Stimulated activated CD8-positive, alpha-beta memory T cell treated with anti-CD3 and anti-CD28 coated beads, Interleukin-15, amount 100 ng/mL, for 24 hours (primary cell): ENCODE measurements at regions not wholly inside any gene's neighbourhood (a gene's known extent, or its start where the extent isn't known, plus 50 kb on each side); places are given as distances from the start of the nearest gene placed in this dataset.
"Not testable (repeated sequence)": the region's sequence is repeated elsewhere in the genome, so short reads cannot be mapped to it uniquely, and the experiment has no call there.

ENCODE experiments used
- DNase-seq: peaks from one replicate; pipeline ENCODE4 v3.0.0-alpha.2; 2020; ENCODE audit warnings: low read depth

DNA sequence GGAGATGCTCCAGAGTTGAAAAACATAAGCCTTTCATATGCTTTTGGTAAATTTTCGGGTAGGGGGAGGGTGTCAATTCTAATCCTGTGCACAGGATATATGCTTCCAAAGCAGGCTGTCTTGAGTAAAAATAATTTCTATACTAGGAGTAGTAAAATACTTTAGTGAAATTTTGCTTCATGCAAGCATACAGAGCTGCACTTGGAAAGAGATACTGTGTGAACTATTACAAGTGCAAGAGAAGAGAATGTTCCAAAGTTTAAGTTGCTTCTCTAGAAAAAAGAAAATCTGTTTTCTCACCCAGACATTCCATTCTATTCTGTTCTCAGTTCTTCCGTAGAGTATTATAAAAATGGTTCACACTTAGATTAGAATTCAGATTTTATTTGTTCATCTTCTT, 324.6 kb upstream of the AADAT start:
- no peak for DNase-seq

DNA sequence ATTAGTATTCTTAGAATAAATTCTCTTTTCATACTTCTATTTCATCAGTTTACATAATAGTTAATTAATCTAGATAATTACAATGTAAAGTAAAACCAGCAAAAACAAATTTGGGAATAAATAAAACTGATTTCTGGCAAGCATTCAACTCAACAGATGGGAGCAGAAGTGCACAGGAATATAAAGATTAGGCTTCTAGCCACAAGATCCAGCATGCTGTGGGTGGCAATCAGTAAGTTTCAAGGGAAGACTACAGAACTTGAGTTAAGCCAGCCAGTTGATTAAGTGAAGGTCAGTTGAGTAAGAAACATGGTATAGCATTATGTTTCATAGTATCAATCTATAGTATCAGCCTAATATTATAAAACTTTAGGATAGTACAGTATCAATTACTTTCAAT, 324.2 kb upstream of the AADAT start:
- no peak for DNase-seq

DNA sequence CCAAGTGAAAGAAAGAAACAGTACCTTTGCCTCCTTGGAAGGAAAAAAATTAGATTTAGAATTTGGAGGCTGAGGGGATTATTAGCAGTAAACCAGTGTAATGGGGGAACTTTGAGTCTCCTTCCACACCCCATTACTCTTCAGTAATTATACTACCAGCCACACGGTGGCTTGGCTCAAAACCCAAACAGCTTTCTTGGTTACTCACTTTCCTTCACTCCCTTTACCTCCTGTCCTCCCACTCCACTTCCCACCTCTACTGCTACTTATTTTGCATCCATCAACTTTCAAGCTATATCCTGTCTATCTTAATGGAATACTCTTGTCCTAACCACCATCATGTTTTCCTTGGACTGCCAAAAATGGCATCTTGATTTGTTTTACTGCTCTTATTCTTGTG, 310.6 kb upstream of the AADAT start:
- no peak for DNase-seq

DNA sequence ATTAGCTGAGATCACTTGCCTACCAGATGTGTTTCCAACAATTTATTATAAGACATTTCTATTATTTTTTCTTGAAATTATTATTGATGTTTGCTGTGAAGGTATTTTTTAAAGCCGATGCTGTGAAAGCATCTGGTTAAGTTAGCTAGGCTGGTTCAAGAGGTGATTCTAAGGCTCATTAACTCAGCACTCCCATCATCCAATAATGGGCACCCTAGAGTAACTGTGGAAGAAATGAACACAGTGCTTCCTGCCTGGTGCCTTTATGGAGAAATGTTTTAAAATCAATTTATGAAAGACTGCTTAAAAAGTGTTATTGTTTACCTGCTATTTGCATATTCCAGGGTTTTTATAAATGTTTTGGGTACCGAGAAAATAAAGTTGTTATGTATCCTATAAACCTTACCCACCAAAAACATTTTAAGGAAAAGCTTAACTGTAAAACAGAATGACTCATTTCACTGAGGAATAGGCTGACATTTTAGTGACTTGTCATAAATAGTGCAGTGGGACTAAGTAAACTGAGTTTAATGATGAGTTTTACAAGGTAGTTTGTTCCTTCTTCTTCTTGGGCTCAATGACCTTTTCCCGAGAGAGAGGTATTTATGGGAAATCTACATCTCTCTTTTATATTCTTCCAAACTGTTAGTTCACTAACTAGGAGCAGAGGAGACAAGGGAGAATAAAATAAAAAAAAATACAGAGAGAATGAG, 310.0 kb upstream of the AADAT start:
- DNase-seq, result no peak

DNA sequence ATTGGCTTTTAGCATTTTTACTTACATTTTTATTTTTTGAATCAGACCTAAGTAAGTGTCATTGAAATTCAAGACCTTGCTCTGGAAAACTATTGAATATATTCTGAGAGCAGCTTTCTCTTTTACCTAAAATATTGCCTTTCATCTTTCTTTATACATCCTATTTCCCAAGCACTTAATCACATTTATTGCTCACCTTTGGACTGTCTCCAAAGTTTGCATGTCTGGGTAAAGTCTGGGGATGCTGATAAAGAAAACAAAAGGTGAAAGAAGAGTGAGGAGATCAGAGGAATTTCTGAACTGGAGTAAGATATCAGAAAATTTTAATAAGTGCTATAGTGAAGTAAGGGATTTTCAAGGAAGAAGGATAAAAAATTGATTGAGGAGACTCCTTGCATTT, 308.5 kb upstream of the AADAT start:
- DNase-seq, result no peak

DNA sequence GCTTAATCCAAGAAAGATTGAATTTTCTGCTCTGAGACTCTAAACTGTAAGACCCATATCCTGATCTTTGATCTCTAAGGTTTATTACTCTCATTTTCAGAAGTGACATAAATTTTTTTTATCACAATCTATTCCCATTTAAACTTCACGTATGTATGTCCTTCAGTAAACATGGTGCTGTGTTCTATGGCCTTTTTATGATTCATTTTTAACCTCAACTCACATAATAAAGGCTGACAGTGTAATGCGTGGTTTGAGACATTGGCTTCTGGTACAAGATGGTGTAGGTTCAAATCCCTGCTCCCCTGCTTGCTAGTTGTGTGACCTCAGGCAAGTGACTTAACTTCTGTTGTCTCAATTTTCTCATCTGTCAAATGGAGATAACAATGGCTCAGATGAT, 306.0 kb upstream of the AADAT start:
- no peak for DNase-seq

DNA sequence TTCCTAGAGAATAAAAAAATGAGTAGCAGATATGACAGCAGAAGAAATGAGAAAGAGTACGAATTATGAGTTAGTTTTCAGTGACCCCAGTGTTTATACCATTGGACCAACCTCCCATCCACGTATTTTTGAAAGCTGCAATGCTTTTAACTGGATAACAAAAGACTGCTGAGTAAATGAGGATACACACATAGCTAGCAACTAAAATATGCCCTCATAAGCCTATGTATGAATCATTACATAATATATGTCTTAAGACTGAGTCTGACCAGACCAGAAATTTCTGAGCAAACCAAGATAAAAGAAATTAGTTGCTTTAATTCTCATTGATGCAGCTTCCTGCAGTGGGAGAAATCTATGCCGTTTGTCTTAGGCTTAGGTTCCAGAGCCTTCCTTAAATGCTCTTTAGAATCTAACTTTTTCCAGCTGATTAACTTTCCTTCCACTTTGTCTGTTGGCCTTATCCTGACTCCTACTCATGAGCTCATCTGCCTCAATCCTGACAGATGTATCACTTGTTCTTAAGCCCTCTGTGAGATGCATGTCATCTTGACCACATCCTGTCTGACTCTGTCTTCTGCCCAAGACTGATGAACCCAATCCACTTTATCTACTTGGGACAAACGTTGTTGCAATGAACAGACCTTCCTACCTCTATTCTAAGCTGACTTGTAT, 301.4 kb upstream of the AADAT start:
- DNase-seq, result no peak

DNA sequence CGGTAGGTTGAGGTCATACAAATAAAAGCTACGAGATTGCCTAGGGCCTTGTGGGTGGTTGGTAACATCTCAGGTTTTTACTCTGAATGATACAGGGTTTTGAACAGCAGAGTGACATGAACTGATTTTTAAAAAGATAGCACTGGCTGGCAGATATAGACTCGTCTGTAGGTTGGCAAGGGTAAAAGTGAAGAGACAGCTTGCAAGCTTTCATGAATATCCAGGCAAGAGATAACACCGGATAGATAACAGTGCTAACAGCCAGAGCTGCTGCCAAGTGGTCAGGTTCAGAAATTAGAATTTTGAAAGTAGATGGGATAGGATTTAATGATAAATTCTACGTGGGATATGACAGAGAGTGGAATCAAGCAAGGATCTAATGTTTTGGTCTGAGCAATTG, 299.7 kb upstream of the AADAT start:
- DNase-seq, result no peak

DNA sequence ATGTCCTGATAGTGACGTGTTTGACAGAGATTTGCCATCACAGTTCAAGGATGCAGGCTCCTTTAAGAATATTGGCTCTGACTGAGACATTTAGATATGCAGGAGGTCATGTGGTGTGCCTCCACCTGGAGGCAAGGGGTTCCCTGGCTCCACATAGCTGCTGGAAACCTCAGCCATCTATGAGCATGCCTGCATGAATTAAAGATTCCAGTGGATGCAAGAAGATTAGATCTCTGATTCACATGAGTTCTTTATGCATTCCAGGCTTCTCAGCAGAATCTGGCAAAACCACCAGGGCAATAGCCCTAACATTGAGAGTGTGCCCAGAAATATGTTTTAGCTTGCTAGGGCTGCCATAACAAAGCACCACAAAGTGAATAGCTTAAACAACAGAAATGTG, 298.5 kb upstream of the AADAT start:
- DNase-seq, result no peak

DNA sequence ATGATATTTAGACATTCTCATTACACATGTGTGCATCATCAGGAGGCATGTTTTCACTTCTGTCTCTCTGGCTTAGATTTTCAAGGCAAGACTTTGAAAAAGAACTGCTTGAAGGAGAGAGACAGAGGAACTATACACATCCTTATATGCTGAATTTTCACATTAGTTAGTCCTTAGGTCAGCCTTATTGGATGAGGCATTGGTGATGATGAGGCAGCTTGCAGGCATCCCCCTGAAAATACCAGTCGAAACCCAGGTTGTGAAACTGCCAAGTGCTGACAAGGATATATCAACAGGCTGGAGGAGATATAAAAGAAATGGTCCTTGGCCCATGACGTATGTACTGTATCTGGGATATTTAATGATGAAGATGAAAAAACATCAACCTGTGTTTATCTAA, 297.2 kb upstream of the AADAT start:
- DNase-seq, result no peak

DNA sequence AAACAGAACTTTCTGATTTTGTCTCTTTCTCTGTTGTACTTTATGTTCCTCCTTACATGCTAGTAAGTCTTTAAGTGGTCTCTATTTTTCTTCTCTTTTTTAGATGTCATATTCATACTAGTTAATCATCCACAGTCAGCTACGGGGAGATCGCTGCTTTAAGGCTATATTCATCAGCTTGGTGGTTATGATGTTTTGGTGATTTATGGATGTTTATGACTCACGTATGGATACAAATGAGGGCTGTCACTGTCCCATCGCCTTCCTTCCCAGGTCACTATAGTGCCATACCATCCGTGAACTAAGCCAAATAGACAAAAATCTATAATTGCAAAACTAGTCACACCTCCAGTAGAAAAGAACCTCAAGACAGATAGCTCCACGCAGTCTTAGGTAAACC, 296.8 kb upstream of the AADAT start:
- DNase-seq, result no peak

DNA sequence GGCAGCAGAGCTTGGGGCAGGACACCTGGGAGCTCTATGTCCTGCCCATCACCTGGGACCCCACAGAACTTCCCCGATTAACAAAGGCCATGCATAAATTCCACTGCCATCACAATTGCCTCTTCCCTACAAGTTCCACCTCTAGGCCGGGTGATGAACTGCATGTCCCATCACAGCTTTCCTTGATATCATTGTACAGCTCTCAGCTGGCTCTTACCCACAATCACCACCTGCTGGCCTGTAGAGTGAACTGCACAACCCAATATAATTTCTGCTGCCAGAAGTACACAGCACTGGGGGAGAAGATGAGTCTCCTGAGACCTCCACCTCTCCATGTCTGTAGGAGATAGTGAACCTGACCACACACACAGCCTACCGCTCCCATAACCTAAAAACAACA, 285.0 kb upstream of the AADAT start:
- no peak for DNase-seq

DNA sequence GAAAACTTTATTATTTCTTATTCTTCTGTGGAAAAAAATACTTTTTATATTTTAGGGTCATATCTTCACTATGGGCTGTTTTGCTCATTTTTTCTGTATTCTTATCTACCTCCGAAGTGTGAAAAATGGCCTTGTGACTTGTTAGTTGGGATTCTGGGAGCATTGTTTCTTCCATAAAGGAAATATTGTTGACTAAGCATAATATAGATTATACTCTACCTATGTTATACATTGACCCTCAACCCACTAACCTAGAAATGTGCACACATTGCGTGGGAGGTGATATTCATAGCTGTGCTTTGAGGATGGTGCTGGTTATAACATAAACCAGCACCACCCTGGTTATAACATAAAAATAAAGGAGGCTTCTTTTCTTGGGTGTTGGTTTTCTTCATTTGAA, 259.2 kb upstream of the AADAT start:
- no peak for DNase-seq

DNA sequence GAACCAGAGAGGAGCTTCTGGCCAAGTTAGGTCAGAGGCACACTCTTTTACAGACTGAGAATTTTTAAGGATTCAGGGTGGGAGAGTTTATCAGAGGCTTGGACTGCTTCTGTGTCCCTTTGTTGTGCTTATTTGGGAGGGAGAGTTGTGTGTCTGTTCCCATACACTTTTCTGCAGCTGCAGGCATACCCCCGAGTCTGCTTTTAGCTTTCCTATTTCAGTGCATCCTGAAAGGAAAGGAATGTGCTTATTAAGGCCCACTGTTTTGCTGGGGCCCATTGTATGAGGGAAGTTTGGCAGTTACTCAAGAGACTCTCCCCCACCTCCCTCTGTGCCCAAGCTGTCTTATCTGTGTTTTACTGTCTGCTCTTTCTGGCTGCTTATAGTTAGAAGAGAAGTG, 257.4 kb upstream of the AADAT start:
- not testable (repeated sequence) for DNase-seq

DNA sequence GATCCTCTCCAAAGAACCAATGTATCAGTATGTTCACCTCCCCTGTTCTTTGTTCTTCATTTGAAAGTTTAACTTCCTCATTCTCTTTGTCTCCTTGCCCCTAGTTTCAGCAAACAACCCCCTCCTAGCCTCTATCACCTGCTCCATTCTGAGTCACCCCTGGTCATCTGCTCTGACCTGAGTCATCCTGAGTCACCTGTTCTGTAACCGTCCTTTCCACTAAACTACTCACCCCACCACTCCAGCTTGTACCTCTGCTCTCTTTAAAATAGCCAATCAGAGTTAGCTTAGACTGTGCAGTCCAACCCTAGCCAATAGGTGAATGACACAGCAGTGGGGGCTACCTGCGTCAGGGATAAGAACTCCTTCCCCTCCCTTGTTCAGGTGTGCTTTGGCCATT, 249.8 kb upstream of the AADAT start:
- no peak for DNase-seq

DNA sequence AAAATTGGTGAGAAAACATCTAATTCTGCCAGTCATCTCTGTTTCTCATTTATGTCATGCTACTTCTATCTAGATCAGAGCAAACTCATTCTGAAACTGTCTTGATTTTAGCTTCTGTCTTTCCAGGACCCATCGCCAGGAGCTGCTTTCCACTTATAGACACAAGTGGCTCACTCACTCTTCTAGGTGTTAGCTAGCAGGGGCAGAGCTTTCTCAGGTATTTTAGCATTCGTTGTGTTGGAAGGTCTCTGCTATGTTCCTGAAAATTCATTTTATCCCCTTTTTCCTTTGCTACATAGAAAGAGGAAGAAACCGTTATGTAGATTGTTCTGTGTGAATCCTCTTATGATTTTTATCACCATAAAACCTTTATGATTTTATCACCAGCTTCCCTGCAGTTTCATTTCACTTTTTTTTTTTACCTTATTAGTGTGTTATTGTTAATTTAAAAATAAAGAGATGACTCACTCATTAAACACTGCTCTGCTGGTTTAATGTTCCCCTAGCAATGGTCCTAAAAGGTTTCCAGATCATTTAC, 246.6 kb upstream of the AADAT start:
- DNase-seq, result no peak

DNA sequence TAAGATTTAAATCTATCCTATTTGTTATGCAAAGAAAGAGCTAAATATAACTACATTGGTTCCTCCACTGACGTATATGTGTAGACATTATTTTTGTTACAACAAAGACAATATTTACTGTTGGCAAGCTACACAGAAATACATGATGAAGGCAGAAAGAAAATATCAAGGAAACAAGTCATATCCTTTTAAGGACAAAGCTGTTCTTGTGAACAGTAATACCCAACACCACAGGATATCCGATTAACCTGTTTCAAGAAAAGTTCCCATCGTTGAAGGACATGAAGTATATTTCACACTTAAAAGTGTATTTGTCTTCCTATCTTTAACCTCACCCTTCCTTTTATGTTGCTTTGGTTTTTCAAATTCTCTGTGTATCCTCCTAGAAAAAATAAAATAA, 235.8 kb upstream of the AADAT start:
- no peak for DNase-seq

DNA sequence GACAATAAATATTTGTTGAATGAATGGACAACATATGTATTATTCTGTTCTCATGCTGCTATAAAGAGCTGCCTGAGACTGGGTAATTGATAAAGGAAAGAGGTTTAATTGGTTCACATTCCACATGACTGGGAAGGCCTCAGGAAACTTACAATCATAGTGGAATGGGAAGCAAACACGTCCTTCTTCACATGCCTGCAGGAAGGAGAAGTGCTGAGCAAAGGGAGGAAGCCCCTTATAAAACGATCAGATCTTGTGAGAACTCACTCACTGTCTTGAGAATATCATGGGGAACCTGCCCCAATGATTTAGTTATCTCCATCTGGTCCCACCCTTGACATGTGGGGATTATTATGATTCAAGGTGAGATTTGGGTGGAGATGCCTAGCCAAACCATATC, 233.9 kb upstream of the AADAT start:
- no peak for DNase-seq

DNA sequence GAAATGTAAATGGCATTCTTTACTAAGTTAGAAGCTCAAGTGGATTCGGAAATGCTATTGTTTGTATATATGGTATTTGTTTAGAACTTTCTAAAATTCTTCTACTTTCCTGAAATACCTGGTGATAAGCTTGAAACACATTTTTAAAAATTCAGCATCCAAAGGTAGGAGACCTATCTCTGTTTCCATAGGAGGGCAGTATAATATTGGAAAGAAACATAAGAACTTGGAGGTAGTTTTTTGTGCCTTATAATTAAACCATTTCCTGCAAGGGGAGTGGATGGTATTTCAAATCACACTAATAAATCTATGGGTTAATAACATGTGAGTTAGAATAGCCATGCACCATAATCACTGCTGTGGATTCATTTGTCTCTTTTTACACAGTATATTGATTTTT, 217.4 kb upstream of the AADAT start:
- DNase-seq, result no peak

DNA sequence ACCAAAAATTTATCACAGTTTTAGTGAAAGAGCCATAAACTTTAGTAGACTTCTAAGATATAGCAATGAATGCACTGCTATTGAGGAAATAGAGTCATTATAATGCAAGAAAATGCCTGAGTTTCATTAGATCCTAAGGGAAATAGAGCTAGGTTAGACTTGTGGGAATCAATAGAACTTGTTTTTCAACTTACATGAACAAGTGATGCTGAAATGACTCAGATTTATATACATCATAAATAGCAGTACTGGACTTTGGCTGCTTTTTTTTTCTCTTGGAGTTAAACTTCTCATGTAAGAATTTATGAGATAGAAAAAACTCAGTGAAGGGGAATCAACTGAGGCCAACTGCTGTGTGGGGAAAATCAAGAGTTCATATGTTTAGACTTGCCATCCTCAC, 216.5 kb upstream of the AADAT start:
- no peak for DNase-seq

DNA sequence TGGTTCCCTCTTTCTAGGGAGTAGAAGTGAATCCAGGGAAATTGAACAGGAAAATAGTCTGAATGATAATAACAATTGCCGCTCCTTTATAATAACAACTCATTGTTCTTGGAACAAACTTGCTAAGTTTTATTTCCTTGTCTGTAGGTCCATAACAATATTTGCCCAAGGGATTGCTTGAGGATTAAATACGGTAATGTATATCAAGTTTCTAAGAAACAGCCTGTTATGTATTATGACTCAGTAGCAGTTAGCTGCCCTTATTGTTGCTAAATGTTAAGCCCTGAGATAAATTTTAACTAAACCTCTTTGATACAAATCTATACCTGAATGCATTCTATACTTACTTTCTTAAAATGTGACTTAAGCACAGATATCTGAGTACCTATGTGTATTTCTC, 215.9 kb upstream of the AADAT start:
- no peak for DNase-seq

DNA sequence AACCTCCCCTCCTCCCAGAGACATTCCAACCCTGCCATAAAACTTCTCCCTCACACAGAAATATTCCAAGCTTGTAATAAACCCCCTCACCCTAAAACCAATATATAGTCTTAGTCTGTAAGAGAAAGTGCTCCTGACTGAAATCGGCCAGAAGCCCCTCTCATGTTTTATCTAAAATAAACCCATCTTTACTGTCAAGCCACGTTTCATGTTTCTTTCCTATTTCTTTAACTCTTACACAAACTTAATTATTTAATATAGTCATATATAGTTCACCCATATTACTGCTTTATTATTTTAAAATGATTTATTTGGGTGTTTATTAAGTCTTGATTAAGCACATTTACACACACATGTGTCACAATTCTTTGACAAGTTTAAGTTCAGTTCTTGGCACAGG, 191.3 kb upstream of the AADAT start:
- no peak for DNase-seq

DNA sequence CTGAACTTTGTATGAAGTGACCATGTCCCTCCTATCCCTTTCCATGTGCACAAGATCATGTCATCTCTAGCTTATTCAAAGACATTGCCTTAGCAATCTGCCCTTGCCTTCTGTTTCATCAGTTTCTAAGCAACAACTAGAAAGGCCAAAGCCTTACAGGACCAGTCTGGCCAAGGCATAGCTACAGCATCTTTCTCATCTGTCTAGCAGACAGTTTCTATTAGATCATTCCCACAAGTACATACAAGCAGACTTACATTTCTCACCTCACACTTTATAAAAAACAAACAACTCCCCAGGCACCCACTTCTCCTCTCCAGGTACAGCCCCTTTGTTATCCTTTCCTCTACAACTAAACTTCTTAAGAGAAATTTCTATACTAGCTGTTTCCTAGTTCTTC, 188.7 kb upstream of the AADAT start:
- DNase-seq, result no peak

DNA sequence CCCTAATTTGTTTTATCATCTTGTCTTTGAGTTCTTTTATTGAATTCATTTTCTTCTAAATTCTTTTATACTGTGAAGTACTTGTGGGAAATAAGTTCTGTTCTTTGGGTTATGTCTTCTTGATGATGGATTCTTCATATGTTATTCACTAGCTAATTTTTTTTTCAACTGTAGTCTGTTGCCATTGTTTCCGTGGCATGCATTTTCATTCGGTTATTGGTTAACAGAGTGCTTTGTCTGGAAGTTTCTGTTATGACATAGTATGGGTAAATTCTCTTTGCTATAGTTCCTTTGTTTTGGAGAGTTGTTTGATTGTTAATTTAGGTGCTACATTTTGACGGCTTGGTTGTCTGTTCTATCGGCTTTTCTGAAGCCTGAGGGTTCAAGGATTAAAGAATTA, 184.9 kb upstream of the AADAT start:
- DNase-seq, result no peak
